Spleen (tissue), 7 donors: ENCODE measurements at regions not wholly inside any gene's neighbourhood (a gene's known extent, or its start where the extent isn't known, plus 50 kb on each side); places are given as distances from the start of the nearest gene placed in this dataset.

Experiments
- CTCF ChIP-seq, 11 experiments: fragments of 200-600 bp in 7 of 11; fragments of 450-650 bp in 4 of 11; sonication (generic) in 4 of 11; IDR thresholded peaks in 8 of 11; conservative IDR thresholded peaks in 3 of 11; 1 replicate in 7 of 11; 2 replicates in 4 of 11; pipeline versions ENCODE4 v1.4.0 to v1.8.0; 2016 to 2021; ENCODE audit warnings: antibody characterized with exemption in 11 of 11, inconsistent platforms in 4 of 11, mild to moderate bottlenecking in 1 of 11
- POLR2A ChIP-seq, 3 donors: fragments of 450-650 bp; IDR thresholded peaks; one replicate each; pipeline ENCODE4 v1.5.1; 2017; ENCODE audit warnings: antibody characterized with exemption in 3 of 3, mild to moderate bottlenecking in 1 of 3
- POLR2AphosphoS5 ChIP-seq, 3 donors: sonication (generic); formaldehyde crosslinking; IDR thresholded peaks; one replicate each; pipeline ENCODE4 v1.5.1; 2017; ENCODE audit warnings: antibody characterized with exemption in 3 of 3
- donor health status: DM: no; HTN: no; CAD: no; lungs with moderate emphysema.
- donor health status: DM: no; HTN: no; CAD: no.
- donor health status: DM: no; HTN: no; CAD: no.

DNA sequence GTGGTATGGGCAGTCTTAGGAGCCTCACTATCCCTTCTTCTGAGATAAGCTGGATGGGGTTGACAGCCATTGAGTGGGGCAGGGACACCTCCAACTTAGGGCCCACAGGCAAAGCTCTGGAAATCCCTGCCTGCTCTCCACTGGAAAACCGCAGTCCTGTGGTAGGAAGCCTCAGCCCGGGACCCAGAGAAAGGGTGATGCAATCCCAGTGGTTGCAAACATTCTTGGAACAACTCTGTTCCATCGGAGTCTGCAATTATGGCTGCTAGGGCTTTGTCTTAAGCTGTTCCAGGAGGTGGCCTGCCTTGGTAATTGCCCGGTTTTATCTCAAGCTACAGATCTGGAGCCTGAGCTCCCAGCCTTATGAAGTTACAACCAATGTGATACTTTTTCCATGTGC is 133.4 kb downstream of the DICER1 start:
- TF ChIP-seq CTCF (IDR thresholded peaks at IDR 0.05 in 8 of 11, conservative IDR thresholded peaks at IDR 0.05 in 3 of 11) (no peak), POLR2A (IDR thresholded peaks at IDR 0.05) (no peak), POLR2AphosphoS5 (IDR thresholded peaks at IDR 0.05) (no peak)
